HG02885 (cell line): ENCODE measurements at regions not wholly inside any gene's neighbourhood (a gene's known extent, or its start where the extent isn't known, plus 50 kb on each side); places are given as distances from the start of the nearest gene placed in this dataset.

Source experiments
- ATAC-seq: cut with Tn5 transposase; IDR thresholded peaks from one replicate; pipeline ENCODE4 v1.9.1; 2021; ENCODE audit warnings: mild to moderate bottlenecking; ENCODE audit not compliant: unreplicated experiment, poor library complexity

DNA sequence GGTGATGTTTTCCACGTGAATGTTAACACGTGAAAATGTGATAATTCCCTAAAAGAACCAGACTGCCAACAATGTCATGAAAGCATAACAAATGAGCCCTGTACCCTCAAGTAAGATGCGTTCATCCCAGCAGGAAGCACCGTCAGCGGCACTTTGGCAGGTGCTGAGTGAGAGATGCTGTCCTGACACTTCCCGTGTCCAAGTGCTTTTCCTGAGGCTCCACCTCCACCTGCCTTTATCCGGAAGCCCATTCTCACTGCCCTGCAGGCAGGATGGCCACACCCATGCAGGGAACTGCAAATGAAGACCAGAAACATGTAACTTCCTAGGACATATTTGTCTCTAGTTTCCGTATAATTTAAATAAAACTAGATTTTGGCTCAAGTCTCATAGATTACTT is 238.0 kb upstream of the IRX2 start:
- ATAC-seq: no peak

DNA sequence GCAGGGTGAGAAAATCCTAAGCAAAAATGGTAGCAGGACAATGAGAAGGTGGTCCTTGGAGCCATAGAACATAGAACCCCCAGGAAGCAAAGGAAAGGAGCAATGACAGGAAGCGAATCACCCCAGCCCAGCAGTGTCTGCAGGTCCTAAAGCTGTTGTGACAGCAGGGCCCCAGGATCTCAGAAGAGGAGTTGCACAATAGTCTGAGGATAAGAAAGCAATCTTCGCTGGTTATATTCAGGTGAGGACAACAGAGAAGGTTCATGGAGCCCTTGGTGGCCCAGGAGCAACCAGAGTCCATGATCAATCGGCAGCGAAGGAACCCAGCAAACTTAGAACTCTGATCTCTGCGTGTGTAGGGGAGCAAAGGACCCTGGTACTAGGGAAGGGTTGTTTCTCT is 234.8 kb upstream of the IRX2 start:
- ATAC-seq: no peak

DNA sequence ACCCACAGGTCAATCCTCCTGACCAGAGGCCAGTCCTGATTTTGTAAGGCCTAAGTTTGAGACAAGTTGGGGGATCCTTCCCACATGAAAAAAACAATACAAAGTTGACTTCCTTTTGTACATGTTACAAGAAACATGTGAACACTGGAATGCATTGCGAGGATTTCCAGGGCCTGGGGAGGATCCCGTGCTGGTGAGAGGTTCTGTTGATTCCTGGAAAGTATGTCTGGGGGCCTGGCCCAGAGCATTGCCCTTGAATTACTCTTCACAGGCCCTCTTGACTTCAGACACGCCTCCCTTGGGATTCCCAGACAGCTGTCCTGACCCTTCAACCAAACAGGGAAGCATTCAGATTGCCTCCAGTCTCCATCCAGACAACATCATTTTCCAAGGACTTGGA is 234.2 kb upstream of the IRX2 start:
- no peak for ATAC-seq

GRCh38 chr5:2983583-2984300 is 232.3 kb upstream of the IRX2 start:
- ATAC-seq: no peak

GRCh38 chr5:2981652-2982051 is 230.2 kb upstream of the IRX2 start:
- no peak for ATAC-seq

DNA sequence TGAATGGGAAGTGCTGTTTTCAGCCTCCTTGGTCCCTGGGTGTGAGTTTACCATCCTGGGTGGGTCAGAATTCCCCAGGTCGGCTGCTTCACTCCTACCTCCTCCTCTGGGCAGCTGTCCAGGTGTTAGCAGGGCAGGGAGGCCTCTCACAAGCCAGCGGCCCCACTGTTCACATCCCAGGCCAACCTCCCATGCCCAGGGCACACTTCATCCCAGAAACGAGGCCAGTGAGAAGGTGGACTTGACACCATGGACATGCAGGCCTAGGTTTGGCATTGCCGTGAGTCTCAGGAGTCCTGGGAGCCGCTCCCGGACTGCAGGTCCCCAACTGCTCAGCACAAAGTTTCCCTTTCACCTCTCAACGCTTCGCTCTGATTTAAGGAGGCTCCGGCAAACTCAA is 229.6 kb upstream of the IRX2 start:
- ATAC-seq: no peak

DNA sequence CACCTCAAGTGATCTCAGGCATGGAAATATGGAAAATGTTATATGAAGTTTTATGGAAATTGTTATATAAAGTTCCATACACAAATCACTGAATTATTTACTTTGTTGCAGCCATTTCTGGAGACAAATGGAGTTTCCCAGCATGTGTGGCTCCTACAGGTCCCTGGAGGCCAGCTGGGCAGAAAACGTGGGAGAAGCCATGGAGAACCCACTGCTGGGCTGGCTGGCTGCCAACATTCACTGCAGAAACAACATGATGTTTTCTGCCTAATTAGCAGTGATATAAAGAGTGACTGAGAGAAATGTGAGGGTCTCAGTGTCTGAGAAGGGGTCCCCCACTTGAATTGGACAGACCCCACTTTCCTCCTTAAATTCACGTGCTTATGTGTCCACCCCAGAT is 208.8 kb upstream of the IRX2 start:
- no peak for ATAC-seq

- ATAC-seq: no peak
Measured at GRCh38 chr5:2958976-2959375, 207.5 kb upstream of the IRX2 start.

- ATAC-seq: no peak
Measured at GRCh38 chr5:2948875-2949274, 197.4 kb upstream of the IRX2 start.

GRCh38 chr5:2946315-2946714 is 194.8 kb upstream of the IRX2 start:
- ATAC-seq: no peak

DNA sequence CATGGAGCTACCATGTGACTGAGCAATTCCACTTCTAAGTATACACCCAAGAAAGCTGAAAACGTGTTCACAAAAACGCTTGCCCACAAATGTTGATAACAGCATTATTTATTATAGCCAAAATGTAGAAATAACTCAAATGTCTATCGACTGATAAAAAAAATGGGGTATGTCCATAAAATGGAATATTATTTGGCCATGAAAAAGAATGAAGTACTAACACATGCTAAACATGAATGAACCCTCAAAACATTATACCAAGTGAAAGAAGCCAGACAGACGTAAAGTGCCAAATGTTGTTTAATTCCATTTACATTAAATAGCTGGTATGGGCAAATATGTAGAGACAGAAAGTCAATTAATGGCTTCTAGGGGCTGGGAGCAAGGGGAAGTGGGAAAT is 184.9 kb upstream of the IRX2 start:
- no peak for ATAC-seq

DNA sequence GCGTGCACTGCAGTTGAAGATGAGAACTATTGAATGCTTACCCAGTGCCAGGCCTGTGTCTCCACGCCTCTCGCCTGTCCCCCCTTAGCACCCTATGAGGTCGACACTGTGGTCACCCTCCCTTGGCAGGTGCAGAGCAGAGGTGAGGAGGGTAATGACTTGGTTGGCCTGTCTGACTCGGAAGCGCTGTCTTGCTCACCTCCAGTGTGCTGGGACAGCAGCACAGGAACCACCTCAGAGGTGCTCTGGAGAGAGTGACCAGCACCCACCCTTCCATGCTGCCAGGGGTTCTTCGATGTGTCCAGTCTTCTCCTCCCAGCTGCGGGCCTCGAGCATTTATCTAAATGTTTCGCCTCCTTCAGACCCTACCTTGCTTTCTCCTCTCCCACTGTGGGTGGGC is 178.3 kb upstream of the IRX2 start:
- ATAC-seq: no peak

DNA sequence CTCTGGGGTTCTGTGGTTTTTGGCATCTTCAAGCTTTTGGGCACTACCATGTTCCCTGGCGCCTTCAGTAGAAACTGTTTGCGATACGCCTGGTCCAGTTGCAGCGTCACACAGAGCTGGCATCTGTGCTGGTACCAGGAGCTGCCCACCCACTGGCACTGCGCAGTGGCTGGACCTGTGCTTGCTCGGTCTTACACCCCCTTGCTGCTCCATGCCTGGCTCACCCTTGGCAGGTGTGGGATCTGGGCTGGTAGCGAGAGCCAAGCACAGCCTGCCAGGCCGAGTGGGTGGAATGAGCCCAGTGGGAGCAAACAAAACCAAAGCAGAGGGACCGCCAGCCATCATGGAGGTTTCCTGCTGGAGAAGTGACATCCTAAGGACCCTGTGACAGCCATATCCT is 170.2 kb upstream of the IRX2 start:
- no peak for ATAC-seq

- ATAC-seq: no peak
Measured at GRCh38 chr5:2921176-2921575, 169.7 kb upstream of the IRX2 start.

DNA sequence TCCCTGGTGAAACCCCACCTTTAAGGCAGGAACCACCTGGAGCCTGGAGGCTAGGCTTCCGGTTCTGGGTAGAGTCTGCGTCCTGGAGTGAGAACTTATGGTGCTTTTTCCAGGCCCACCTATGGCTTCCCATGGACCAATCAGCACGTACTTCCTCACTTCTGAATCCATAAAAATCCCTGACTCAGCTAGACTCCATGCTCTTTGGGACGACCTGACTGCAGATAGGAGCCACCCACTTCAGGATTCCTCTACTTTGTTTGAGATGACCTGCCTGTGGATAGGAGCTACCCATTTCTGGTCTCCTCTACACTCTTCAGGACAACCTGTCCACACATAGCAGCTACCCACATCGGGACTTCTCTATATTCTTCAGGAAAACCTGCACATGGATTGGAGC is 168.8 kb upstream of the IRX2 start:
- no peak for ATAC-seq

- no peak for ATAC-seq
Measured at GRCh38 chr5:2919310-2920018, 168.0 kb upstream of the IRX2 start.

DNA sequence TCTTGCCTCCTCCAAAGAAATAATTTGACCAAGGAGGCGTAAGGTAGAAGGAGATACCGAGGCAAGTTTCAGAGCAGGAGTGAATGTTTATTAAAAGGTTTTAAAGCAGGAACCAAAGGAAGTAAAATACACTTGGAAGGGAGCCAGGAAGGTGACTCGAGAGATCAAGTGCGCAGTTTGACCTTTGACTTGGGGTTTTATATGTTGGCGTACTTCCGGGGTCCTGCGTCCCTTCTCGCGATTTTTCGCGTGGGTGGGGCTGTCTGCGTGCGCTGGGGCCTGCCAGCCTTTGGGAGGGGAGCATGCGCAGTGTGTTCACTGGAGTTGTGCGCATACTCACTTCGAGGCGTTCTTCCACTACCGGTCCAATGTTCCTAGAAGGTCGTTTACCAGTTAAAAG is 166.0 kb upstream of the IRX2 start:
- ATAC-seq: no peak

DNA sequence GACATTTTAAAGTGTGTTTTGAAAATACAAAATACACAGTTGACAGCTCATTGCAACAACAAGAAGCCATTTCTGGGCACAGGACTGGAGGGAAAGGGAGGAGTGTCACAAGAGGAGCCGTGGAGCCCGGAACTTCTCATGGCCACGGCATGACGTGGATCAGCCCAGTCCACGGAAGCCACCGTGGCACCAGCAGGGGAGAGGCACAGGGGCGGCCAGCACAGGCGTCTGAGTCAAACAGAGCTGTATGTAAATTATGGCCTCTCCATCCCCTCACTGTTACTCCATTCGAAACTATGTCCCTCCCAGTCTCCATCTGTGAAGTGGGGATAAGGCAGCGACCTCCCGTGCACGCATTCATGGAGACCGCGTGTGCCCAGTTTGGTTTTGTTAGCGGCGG is 165.6 kb upstream of the IRX2 start:
- no peak for ATAC-seq

GRCh38 chr5:2916076-2916682 is 164.7 kb upstream of the IRX2 start:
- no peak for ATAC-seq

DNA sequence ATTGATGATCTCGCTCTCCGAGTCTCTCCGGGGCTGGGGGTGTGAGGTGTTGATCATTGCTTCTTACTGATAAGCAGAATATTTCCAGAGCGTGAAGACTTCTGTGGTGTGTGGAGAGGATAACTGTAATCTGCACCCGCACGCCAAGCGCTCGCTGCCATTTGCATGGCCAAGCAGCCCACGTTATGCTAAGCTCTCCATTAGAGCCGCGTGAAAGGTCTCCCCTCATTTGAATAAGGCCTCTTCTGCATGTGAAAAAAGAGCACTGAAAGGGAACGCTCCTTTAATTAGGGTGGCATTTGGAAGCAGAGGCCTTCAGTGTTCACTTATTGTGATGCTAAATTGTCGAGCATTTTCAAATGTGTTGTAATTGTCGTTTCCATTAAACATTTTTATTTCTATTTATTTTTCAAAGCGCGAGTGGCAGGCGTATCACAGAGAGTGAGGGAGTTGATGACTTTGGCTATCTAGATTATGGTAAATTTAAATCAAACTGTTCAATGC is 163.6 kb upstream of the IRX2 start:
- no peak for ATAC-seq

DNA sequence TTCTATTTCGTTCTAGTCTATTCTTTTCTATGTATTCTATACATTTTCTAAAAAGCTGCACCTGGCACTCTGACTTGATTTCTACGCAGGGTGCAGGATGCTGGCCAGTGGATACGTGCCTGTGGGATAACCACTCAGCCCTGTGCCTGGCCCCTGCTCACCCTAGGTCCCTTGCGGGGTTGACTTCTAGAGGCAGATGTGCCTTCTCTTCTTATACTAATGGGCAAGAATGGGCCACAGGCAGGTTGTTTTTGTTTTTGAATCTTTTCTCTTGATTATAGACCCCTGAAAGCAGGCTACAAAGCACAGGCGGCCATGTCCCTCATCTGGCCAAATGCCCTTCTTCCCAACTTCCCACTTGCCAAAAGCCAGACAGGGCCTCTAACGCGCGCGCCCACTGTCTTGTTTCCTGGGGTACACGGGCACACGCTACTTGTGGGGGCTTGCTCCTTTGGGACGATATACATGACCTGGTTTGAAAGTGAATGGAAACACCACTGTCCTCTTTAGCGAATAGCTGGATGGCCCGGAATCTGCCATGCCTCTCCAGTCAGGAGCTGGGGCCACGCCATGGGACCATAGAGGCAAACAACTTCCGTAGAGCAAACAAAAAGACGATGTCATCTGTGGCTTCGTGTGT is 162.7 kb upstream of the IRX2 start:
- no peak for ATAC-seq
